ENCODE measurements at regions not wholly inside any gene's neighbourhood (a gene's known extent, or its start where the extent isn't known, plus 50 kb on each side); places are given as distances from the start of the nearest gene placed in this dataset.
A peak's percentile ranks its signal among the peaks of the same experiment; 100 is the strongest.

DNA sequence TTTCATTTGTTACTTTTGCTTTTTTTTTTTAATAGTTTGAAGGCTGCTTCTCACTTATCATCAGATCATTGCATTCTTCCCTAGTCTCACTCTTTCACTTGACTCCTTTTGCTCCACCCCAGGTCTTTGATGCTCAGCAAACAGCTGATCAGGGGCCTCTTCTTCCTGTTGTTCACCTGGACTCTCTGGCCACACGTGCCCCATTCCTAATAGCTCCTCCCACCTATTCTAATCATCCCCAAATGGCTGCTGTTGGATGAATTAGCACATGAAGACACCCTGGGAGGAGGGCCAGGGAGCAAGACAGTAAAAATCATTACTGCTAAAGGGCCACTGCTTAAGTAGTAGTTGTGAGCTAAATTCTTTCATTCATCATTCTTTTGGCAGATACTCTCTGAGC, 119.5 kb downstream of the MAB21L3 start:
- TF ChIP-seq, protein P1, sequence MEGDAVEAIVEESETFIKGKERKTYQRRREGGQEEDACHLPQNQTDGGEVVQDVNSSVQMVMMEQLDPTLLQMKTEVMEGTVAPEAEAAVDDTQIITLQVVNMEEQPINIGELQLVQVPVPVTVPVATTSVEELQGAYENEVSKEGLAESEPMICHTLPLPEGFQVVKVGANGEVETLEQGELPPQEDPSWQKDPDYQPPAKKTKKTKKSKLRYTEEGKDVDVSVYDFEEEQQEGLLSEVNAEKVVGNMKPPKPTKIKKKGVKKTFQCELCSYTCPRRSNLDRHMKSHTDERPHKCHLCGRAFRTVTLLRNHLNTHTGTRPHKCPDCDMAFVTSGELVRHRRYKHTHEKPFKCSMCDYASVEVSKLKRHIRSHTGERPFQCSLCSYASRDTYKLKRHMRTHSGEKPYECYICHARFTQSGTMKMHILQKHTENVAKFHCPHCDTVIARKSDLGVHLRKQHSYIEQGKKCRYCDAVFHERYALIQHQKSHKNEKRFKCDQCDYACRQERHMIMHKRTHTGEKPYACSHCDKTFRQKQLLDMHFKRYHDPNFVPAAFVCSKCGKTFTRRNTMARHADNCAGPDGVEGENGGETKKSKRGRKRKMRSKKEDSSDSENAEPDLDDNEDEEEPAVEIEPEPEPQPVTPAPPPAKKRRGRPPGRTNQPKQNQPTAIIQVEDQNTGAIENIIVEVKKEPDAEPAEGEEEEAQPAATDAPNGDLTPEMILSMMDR (IDR thresholded peaks at IDR 0.05; ENCODE audit: low read depth, low read length) = no peak
- no peak overlapping the region for H3K4me3 ChIP-seq (replicated peaks in 1 of 2; ENCODE audit: low read depth in 2 of 2, low read length in 2 of 2)
- DNase-seq (ENCODE audit: low read depth in 2 of 2) = no peak

DNA sequence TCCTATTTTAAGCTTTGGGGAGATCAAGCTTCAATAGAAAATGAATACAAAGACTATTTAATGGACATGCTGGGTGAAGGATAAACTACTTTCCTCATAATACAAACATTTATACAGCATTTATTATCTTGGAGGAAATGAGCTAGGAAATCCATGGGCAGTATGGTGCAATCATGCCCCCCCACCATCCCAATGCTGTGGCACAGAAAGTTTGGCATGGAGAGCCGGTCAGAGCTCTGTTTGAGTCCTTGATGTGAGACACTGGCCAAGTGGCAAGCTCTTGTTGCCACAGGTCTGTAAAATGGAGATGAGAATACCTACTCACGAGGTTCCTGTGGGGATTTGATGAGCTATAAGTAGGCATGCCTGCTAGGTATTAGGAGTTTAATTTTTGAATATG, 120.6 kb downstream of the MAB21L3 start:
- DNase-seq (ENCODE audit: low read depth in 2 of 2) = no peak
- no peak overlapping the region for H3K4me3 ChIP-seq (replicated peaks in 1 of 2; ENCODE audit: low read depth in 2 of 2, low read length in 2 of 2)
- TF ChIP-seq, protein P1 (IDR thresholded peaks at IDR 0.05; ENCODE audit: low read depth, low read length) = no peak

- DNase-seq (ENCODE audit: low read depth in 2 of 2) = peak in 1 of 2 donors; percentile 14
- no peak overlapping the region for H3K4me3 ChIP-seq (replicated peaks in 1 of 2; ENCODE audit: low read depth in 2 of 2, low read length in 2 of 2)
- TF ChIP-seq, protein P1 (IDR thresholded peaks at IDR 0.05; ENCODE audit: low read depth, low read length) = no peak
These were observed 121.9 kb downstream of the MAB21L3 start for GRCh38 chr1:116232989-116233514.

GRCh38 chr1:116234429-116234828, 123.2 kb downstream of the MAB21L3 start:
- TF ChIP-seq, protein P1 (IDR thresholded peaks at IDR 0.05; ENCODE audit: low read depth, low read length) = no peak
- no peak for DNase-seq (ENCODE audit: low read depth in 2 of 2)
- no peak overlapping the region for H3K4me3 ChIP-seq (replicated peaks in 1 of 2; ENCODE audit: low read depth in 2 of 2, low read length in 2 of 2)

DNA sequence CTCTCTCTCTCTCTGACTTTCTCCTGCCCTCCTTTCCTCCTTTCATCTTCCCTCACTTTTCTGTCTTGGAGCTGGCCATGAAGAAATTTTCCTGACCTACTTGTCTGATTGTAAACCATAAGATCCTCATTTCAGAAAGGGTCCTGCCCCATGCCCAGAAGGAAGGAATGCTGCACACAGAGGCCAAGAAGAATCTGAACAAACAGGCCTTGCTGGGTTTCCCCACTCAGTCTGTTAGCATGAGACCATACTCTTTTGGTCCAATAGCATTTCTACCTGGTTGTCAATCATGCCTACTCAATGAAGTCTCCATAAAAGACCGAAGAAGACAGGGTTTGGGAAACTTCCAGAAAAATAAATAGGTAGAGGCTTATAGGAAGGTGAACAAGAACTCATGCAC, 128.7 kb downstream of the MAB21L3 start:
- TF ChIP-seq, protein P1 (IDR thresholded peaks at IDR 0.05; ENCODE audit: low read depth, low read length) = no peak
- DNase-seq (ENCODE audit: low read depth in 2 of 2) = no peak
- H3K4me3 ChIP-seq (replicated peaks in 1 of 2; ENCODE audit: low read depth in 2 of 2, low read length in 2 of 2) = no peak overlapping the region

- TF ChIP-seq, protein P1 (IDR thresholded peaks at IDR 0.05; ENCODE audit: low read depth, low read length) = no peak
- DNase-seq (ENCODE audit: low read depth in 2 of 2) = no peak
- no peak overlapping the region for H3K4me3 ChIP-seq (replicated peaks in 1 of 2; ENCODE audit: low read depth in 2 of 2, low read length in 2 of 2)
These were observed 130.3 kb upstream of the ATP1A1 start for GRCh38 chr1:116242741-116243140.

Data from cardiac fibroblast (primary cell).